COLO668 (cell line): ENCODE measurements at regions not wholly inside any gene's neighbourhood (a gene's known extent, or its start where the extent isn't known, plus 50 kb on each side); places are given as distances from the start of the nearest gene placed in this dataset.
"Not testable (repeated sequence)": the region's sequence is repeated elsewhere in the genome, so short reads cannot be mapped to it uniquely, and the experiment has no call there.

ENCODE experiments used
- DNase-seq: peaks from one replicate; lab custom pipeline; 2025; ENCODE audit not compliant: unreplicated experiment; lab: John Stamatoyannopoulos, UW

DNA sequence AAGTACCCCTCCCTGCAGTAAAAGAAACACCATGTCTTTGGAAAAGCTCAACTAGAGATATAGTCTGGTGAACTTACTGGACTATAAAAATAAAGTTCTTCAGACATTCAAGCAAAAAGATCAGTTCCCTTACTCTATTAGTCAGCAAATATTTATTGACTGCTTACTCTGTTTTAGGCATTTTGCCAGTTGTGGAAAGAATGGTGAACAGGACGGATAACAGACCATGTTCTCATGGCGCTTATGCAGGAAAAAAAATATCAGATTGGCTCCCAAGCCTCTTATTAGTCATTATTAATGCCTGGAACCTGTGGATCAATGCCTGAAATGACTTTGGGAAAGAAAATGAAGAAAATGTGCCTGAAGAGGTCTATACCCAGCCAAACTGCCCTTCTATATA, 282.2 kb upstream of the EPHA7 start:
- DNase-seq, result no peak

DNA sequence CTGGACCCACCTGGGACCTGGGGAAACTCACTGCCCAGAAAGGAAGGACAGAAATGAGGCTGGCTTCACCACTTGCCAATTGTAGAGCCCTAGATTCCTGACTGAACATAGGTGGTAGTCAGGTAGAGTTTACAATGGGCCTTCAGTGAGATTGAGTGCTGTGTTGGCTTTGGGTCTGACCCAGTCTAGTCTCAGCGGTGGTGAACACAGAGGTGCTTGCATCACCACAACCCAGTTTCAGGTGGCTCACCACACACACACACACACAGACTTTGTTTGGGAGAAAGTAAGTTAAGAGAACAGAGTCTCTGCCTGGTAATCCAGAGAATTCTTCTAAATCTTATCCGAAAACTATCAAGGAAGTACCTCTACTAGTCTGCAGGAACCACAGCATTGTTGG, 266.1 kb upstream of the EPHA7 start:
- no peak for DNase-seq

DNA sequence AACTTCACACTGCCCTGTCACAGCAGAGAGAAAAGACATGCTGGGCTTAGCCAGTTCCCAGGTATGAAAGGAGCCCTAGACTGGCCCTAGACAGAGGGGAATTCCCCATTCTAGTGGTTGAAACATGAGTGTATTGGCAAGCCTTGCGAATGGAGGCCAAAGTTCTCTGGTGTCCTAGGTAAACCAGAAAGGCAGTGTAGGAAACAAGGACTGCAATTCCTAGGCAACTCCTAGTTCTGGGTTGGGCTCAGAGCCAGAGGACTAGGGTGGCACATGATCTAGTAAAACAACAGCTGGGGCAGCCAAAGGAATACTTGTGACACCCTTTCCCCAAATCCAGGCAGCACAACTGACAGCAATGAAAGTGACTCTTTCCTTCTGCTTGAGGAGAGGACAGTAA, 265.0 kb upstream of the EPHA7 start:
- DNase-seq, result peak; percentile 14

DNA sequence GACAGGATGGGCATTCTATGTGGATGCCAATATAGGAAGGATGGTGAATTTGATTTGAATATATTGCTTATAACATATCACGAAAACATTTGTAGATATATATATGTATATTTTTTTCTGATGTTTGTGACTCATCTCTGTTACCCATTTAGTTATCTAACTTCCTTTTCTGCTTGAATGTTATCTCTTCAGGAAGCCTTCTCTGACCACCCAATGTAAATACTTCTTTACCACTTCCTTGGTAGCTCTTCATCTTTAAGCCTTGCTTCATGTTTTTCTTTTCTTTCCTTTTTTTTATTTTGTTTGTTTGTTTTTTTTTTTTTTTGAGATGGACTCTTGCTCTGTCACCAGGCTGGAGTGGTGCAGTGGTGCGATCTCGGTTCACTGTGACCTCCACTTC, 260.5 kb upstream of the EPHA7 start:
- no peak for DNase-seq

DNA sequence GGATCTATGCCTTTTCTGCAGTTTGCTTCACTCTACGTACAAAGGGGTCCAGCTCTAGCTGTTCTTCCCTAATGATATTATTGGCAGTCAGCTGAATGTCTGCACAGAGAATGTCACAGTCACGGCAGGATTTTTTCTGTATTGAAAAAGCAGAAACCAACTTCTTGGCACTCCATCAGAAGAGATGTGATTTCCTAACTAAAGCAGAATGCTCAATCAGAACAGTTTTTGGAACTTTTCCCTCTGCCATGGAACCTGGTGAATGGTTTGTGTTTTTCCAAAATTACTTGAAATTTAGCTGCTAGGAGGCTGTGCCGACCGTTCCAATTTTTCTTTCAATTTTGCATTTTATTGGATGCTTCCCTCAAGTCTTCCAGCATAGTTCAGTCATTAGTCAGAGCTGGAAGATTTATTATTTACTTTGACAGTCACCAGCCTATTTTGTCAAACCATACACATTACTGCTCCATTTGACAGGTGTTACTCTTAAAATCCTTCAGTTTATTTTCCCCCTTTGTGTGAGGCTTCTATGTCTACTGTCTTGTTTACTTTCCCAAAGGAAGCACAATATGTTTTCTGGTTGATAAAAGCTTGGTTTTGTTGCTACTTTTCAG, 259.6 kb upstream of the EPHA7 start:
- no peak for DNase-seq

DNA sequence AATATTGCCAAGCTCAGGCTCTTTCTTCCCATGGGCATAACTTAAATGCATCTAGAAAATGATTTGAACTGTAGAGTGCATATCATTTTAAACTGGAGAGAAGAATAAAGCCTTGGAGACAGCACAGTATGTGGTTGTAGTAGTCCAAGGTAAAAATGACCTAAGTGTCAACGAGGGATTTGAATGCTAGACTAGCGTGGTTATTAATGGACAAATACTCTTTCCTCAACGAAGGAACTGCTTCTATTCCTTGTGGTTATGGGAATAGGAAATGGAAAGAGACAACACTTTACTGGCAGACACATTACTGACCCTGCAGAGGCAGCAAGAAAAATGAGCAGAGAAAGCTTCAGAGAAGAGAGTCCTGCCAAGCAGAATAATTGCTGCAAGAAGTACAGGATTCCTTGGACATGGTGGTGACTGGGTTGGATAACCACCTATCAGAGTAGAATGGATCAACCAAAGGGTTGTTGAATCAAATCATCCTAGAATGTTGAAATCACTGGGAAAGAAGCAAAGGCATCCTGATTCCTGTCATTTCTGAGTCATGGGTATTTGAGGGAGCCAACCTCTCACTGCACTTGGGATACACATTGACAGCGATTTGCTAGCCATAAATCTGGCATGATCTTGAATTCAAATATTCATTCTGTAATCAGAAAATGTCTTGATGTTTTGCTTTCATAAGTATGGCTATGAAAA, 258.1 kb upstream of the EPHA7 start:
- DNase-seq, result no peak

DNA sequence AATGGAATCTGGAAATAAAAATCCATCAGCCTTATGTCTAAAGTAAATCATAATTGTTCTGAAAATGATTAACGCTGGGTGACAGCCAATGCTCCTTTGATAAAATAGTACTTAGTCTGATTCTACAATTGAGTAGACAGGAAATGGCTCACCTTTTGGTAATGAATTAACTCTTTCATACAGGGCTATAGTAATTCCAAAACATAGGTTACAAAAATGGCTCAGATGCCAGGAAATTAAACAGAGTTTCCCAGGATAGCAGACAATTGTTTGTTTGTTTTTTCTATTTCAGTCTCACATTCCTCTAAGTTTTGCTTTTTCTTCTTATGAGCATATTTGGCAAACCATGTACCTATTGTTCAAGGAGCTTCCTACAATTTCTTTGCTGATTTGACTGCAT, 257.2 kb upstream of the EPHA7 start:
- DNase-seq, result no peak

DNA sequence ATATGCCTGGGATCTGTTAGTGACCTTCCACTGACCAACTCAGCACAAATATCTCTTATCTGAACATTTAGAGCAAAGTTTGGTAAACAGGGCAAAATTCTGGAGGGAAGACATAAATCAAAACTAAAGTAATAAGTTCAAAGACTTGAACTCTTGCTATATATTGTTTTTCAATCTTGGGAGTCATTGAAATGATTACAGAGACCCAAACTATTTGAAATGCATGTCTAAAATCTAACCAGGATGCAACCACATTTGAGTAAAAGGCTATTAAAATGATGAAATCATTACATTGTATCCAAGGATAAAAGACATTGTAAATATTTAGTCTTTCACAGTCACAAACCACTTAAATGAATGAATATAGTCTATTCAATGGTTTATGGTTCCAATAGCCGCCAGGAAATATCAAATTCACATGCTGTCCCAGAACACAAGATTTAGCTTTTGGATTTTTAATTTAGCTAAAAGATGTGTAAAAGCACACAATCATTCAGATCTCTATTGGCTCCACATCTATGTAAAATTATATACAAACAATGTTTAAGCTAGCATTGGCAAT, 256.6 kb upstream of the EPHA7 start:
- DNase-seq, result no peak

DNA sequence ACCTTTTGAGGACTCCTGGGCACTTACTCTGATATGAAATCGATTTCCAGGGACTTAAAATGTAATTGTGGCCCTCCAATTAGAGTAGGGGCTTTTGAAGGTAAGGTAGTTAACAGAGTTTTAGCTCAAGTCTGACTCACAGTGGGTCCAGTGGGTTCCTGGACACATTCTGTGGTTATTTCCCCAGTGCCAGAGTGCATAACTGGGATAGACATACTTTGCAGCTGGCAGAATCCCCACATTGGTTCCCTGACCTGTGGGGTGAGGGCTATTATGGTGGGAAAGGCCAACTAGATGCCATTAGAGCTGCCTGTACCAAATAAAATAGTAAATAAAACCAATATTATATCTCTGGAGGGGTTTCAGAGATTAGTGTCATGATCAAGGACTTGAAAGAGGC, 243.8 kb upstream of the EPHA7 start:
- no peak for DNase-seq

DNA sequence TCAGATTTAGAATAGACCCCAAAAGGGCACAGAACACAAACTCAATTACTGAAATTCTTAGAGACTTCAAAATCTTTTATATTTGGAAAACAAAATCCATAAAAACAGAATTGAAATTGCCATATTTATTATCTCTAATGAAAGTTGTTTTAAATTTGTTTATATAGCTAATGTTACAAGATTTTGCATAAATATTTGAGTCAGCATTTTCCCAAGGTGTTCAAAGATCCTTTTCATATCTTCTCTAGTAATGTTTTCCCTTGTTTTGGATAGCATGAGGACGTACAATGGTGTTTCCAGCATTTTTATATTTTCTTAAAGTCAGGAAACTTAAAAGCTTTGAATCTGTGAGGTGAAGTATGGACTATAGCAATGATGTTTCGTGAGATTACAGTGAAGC, 235.2 kb upstream of the EPHA7 start:
- DNase-seq, result no peak

DNA sequence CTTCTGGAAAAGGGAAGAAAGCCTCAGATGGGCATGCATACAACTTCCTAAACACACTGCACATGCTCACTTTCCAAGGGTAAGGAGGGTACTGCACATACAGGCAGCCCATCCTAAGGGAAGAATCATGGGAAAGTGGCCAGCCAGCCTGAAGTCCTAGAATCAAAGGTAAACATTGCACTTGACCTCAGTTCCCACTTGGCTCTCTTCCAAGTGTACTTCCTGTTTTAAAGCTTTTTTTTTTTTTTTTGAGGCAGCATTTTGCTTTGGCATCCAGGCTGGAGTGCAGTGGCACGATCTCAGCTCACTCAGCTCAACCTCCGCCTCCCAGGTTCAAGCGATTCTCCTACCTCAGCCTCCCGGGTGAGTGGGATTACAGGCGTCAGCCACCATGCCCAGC, 225.3 kb upstream of the EPHA7 start:
- DNase-seq, result peak; percentile 53

DNA sequence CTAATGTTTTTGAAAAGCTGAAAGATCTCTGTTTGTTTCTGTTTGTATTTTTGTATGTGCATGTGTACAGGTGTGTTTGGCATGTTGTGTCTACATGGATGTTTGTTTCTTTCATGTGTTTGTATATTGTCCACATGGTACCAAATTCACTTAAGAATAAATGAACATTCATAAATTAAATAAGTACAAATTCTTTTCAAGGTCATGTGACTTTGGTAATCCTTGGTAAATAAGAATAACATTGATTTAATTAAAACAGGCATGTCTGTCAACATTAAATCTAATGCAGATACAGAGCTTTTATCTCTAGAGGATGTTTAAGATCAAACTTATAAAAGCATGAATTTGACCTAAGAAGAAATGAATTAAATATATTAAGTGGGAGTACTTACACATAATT, 219.8 kb upstream of the EPHA7 start:
- DNase-seq, result no peak

DNA sequence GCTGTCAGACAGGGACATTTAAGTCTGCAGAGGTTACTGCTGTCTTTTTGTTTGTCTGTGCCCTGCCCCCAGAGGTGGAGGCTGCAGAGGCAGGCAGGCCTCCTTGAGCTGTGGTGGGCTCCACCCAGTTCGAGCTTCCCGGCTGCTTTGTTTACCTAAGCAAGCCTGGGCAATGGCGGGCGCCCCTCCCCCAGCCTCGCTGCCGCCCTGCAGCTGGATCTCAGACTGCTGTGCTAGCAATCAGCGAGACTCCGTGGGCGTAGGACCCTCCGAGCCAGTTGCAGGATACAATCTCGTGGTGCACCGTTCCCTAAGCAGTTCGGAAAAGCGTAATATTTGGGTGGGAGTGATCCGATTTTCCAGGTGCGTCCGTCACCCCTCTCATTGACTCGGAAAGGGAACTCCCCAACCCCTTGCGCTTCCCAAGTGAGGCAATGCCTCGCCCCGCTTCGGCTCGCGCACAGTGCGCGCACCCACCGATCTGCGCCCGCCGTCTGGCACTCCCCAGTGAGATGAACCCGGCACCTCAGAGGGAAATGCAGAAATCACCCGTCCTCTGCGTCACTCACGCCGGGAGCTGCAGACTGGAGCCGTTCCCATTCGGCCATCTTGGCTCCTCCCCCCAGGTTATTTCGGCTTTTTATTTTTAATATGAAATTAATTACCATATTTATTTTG, 217.8 kb upstream of the EPHA7 start:
- DNase-seq, result not testable (repeated sequence)

DNA sequence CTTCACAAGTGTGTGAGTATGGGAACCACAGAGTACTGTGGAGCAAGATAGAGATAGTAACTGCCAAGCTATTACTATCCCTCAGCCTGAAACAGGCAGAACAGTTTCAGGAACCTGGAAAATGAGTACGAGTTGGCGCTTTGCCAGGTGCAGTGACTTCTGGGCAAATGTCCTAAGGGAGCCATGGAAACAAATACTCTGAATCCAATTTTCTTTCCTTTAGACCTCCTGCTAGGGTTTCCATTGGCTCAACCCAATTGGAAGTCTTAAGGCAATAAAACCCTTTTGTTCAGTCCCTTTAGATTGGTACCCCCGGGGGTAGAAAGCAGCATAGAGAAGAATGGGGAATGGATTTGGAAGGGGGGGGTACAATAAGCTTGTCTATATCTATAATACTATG, 205.0 kb upstream of the EPHA7 start:
- DNase-seq, result peak; percentile 47

DNA sequence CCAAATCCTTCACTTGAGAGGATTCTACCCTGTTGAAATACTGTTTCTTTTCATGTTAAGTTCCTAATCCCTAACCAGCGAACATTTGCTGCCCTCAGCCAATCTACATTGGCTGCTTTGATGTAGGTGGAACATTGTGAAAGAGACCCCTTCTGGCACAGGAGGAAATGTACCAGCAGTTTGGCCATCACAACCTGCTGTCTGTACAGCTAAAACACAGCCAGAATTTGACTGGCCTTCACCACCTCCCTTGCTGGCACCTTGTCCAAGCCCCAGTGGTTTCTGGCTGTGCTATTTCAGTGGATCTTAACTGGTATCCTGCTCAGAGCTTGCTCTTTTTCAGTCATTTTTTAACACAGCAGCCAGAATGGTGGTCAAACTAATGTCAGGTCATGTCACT, 202.1 kb upstream of the EPHA7 start:
- DNase-seq, result no peak

DNA sequence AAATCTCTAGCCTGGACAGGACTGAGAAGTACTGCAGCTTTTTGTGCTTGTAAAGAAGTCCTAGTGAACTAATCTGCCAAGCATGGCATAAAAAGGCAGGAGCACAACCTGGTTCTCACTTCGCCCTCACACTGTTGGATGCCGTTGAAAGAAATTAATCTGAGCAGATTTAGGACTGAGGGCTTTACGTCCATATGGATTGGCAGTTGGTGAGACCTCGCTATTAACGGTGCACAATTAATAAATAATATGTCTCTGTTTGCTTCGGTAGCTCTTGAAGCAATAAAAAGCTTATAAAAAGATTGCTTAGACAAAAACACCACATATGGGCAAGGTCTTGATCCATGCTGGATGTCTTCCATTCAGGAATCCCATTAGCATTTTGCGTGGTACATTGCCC, 185.6 kb upstream of the EPHA7 start:
- DNase-seq, result no peak

DNA sequence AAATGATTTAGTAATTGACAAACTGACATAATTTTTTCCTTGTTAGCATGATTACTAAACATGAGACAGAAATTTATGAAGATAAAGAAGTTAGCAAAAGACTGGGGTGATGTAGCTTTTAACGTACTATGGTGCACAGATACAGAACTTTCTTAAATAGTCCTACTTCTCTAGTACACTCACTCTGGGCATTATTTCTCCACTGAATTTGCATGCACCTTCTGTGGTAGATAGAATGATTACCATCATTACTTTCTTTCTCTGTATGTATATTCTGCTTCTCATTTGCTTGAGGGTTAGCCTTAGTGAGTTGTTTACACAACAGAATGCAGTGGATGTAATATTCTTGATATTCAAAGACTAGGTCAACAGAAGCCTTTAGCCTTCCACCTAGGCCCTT, 173.1 kb upstream of the EPHA7 start:
- DNase-seq, result no peak

DNA sequence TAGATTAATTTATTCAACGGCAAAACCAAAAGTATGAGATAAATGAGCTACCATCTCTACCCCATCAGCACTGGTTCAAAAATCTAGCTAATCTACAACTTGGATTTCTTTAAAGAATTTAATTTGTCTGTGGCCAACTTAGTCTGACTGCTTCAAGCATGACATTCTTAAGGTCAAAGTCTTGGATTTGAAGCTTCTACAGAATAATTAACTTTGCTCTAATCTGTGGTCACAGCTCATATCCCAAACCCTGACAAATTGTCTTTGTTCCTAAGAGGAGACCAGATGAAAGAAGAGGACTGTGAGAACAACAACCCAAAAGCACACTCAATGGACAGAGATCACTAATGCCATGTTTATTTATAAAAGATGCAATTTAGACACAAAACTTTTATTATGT, 166.9 kb upstream of the EPHA7 start:
- DNase-seq, result no peak

DNA sequence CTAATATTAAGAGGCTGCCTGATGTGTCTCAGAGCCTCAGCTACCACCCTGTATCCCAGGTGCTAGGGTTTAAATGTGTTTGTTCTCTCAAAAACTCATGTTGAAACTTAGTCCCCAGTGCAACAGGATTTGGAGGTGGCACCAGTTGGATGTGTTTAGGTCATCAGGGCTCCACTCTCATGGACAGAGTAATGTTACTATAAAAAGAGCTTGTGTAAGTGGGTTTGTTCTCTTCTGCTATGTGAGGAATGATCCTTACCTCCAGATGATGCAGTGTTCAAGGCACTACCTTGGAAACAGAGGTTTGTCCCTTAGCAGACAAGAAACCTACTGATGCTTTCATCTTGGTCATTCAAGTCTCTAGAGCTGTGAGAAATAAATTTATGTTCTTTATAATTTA, 164.9 kb upstream of the EPHA7 start:
- DNase-seq, result no peak

DNA sequence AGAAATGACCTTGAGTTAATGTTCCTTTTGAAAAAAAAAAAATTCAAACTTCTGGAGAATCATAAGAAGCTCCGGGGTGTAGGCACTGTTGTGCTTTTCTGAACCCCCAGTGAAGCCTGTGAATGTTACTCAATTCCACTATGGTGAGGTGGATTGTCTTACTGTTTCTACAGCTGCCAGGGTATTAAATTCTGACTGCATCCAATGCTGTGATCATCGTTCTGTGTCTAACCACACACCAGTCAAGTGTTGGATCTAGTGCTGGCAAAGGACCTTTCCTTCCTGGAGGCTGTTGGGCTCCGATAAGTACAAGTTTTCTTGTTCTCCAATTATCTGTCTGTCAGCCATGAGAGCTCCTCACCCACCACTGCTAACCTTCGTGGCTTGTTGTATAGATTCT, 162.0 kb upstream of the EPHA7 start:
- peak; percentile 37 for DNase-seq

DNA sequence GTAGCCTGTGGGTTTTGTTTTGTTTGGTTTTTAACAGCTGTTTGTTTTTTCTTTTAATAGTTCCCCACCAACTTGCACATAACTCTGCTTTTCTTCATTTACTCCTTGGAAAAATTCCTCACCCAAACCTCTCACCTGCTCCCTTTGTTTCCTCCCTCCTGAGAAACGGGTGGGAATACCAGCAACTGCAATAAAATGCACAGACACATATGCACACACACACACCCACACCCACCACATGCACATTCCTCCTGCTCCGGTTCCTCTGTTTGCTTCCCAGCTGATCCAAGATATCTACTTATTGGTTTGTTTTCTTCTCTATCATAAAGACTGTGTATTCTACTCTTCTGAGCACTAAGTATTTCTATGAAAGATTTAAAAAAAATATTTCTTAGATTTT, 161.1 kb upstream of the EPHA7 start:
- DNase-seq, result no peak

DNA sequence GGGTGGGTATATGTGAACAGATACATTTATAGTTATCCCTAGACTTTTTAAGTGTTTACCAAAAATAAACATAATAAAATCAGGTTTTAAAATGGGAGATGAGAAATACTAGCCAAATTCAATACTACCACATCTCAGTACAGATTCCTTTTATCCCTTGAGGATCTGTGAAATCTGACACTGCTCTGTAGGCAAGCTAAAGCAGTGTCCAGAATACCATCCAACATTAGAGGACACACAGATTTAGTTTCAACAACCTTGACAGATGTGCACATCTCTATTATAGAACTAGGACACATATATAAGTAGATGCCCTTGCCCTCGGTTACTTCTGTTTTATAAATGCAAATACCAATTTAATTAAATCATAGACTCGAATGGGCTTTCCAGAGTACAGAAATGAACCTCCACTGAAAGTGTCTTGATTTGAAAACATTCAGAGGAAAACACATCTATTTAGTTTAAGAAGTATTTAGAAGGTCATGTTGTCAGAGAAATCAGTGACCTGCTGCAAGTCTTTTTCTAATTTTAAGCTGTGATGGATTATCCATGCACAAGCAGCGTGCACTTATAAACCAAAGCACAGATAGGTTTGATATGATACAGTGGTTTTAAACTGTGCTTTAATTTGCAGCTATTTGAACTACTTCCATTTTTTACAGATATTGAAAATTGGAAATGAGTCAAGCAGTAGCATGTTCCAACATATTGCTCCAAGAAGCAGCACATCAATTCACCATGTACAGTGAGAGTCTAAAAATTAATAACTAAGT, 156.3 kb upstream of the EPHA7 start:
- DNase-seq, result no peak
